Right forelimb (tissue), 1 donor: ENCODE measurements at regions not wholly inside any gene's neighbourhood (a gene's known extent, or its start where the extent isn't known, plus 50 kb on each side); places are given as distances from the start of the nearest gene placed in this dataset.

Experiments
- DNase-seq: peaks from one replicate; pipeline ENCODE4 v3.0.0-alpha.2; 2018

DNA sequence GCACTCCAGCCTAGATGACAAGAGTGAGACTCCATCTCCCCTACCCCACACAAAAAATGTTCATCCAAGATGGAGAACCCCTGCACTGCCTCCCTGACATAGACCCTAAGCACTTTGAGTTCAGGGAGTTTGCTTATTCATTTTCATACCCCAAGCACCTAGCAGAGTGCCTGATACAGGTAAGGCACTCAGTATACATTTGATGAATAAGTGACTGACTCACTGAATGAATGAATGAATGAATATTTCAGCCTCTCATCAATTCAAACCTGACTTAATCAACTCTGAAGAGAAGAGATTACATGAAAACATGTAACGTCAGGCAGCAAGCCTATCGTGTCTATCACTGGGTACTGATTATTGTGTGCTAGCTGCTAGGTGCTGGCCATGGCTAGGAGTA, 121.3 kb upstream of the GADD45A start:
- no peak for DNase-seq

DNA sequence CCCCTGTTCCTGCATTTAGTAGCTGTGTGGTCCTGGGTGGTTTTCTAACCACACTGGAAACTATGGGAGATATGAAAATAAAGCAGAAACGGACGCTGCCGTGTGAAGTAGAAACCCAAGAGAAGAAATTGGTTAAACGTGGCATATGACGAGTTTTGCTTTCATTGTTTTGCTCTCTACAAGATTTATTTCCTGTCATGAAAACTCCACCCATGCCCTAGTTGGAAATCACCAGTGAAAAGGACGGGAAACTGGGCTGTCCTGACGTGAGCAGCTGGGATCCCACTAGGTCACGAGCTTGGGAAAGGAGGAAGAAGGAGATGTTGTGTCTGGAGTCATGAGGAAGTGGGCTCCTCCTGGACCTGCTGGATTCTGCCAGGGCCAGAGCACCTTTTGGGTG, 120.8 kb upstream of the GADD45A start:
- DNase-seq = no peak

DNA sequence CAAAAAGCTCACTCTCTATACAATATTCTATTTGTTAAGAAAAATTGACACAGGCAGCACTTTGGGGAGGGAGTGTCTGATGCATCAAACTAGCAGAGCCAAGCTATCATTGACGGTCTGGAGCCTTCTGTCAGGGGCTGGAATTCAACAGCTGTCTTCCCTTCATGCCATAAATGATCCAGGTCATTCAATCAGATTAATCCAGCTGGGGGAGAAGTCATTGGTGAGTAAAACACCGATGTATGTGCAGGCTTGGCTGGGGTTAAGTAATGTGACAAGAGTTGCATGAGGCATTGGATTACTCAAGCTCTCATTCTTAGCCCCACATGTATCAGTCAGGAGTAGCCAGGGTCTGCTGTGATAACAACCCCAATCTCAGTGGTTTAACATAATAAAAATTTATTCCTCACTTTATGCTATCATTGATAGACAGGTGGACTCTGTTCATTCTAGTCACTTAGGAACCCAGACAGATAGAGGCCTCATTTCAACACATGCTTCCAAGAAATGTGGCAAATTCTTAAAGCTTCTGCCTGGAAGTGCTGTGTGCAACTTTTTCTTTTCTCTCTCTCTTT, 118.1 kb upstream of the GADD45A start:
- DNase-seq = no peak

DNA sequence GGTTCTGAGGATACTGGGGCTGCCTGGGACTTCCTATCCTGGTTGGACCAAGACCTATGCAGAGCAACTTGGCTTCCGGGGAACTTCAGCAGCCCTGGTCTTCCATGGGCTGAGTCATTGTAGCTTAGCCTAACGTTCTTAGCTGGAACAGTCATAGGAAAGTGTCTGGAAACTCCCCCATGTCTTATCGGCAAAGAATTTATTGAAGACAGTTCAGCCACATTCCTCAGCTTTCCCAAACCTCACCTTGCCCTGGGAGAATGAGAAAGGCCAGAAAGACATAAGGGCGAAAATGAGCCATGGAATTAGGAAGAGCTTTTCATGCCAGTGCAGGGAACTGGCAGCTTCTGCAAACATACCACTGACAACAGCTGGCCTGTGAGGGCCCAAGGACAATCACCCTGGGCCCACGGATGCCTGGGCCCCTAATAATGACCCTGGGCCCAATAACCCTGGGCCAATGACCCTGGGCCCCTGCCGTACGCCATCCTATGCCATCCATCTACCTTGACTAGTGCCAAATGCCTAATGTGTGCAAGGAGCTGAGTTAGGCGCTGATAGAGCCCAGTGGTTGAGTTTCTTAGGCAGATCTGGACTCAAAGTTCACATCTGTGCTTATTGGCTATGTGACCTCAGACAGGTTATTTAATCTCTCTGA, 114.4 kb upstream of the GADD45A start:
- no peak for DNase-seq

DNA sequence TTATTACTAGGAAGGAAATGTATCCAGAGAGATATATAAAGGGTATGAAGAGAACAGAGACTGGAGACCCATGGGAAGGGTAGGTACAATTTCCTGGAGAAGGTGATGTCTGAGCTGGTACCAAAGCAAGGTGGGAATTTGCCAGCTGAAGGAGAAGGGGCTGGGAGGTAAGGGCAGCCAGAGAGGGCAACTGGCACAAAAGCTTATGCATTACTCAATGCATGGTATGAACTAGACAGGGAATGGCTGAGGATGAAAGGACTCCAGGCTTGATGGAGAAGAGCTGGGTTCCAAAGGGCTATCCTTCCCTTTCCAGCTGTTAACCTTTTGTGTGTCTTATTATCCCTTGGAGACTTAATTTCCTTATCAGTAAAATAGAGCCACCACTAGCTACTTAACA, 113.6 kb upstream of the GADD45A start:
- no peak for DNase-seq

DNA sequence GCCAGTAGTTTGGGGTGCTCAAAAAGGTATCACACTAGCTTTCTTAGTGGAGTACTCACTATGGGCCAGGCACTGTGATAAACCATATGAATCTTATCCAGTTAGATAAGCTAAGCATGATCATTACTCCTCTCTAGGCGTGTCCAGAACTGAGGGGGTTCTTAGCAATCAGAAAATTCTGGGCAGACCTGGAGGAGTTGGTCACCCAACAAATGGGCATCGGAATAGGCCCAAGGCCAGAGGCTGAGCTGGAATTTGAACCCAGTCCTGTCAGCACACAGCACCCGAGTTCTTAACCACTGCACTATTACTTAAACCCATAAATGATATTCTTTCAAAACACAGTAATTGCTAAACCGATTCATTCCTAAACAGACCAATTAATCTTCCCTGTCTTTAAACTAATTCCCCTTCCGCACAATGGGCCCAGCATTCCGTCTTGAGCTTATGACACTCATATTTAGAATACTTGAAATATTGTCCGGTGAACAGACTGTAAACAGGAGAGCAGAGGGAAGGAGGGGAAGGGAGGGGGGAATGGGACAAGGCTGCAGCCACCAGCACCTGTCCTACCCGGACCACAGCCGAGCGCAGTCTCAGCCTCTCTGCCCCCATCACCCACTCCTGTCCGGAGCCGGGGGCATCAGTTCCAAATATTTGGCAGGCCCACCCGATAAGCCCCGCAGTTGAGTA, 113.0 kb upstream of the GADD45A start:
- no peak for DNase-seq

DNA sequence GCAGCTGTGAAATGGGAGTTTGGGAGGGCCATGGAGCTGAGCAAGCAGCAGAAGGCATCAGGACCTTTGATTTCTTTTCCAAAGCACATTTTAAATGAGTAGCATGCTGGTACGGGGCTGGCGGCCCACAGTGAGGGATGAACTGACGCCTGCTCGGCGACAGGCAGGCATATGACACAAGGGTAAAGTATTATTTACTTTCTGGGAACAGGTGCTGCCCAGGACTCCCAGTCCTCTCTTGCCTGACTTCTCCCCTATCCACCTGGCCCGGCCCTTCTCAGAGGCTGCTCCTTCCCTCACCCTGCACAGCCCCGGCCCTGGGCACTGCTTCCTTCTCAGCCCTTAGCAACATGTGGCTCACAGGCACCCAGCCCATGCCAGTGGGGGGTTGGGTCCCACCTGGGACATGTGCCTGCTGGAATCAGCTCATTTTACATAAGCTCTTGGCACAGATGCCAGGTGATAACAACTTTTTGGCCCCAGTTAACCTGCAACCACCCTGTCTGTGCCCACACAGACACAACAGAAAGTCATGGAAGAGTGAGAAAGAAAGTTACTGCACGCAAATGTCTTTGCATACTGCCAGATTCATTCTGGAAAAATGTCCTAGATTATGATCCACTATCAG, 112.3 kb upstream of the GADD45A start:
- DNase-seq = no peak

DNA sequence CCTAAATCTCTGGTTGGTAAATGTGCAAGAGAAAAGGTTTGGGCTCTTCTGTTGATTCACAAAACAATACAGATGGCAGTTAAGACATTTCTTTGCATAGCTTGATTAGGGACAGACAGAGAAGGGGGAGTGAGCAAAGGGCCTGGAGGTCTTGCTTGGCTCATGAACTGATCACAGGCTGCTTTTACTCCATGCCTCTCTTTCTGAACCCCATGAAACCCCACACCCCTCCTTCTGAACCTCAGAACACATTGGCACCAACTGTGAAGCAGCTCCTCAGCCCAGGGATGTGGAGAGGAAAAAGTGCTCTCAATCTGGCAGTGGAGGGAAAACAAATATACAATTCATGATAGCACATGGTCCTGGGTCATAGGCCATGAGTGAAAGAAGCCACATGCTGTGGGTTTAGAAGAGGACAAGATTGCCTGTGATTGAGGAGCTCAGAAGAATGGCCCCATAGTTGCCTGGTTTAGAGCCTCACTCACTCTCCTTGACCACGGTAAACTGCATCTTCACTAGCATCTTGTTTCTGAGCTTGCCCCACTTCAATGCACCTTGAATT, 111.6 kb upstream of the GADD45A start:
- no peak for DNase-seq

DNA sequence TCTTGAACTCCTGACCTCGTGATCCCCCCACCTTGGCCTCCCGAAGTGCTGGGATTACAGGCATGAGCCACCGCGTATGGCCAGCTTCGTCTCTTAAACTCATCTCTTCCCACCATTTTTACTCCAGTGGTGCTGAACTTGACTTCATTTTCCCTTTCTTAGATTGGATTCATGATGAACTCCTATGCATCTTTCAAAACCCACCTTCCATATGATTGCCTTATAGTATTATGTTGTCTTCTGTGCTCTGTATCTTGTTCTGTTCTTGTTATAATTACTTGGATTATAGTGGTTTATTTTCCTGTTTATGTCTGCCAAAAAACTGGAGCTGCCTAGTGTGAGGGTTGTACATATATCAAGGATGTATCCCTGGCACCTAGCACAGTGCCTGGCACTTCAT, 110.8 kb upstream of the GADD45A start:
- DNase-seq = no peak

DNA sequence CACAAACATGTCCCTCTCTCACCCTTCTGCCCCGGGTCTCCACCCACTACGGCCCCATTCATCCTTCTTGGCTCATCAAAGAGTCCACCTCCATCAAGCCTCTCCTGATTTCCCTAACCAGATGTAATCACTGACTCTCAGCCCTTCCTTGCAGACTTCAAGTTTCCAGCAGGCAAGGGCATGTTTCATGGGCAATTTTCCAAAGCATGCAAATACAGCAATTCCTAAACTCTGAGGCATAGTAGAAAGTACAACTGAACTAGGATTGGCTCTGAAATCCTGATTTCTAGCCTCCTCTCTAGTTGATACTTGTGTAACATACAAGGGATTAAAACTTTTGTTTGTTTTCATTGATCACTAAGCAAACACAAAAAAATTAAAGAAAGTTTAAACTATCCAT, 109.1 kb upstream of the GADD45A start:
- no peak for DNase-seq

DNA sequence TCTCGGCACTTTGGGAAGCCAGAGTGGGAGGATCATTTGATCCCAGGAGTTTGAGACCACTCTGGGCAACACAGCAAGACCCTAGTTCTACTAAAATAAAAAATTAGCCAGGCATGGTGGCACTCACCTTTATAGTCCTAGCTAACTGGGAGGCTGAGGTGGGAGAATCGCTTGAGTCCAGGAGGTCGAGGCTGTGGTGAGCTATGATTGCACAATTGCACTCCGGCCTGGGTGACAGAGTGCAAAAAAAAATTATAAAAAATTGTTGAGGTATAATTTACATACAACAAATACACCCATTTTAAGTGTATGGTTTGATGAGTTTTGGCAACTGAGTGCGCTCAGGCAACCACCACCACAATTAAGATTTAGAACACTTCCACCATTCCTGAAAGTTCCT, 108.5 kb upstream of the GADD45A start:
- DNase-seq = no peak

DNA sequence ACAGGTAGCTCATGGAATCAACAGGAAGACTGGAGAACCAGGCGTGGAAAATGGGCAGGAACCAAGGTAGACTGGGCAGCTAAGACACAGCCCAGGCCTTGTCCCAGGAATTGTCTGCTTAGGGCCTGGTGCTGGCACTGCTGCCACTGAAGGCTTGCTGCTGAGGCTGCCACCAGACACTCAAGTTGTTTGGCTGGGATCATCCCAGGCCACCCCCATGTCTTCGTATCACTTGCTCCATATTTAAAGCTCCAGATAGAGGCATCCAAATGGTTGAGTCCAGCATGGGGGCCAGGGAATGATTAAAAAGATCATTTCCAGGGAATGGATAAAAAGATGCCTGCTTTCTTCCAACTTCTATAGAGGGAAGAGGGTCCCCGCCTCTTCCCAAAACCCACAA, 107.4 kb upstream of the GADD45A start:
- no peak for DNase-seq

DNA sequence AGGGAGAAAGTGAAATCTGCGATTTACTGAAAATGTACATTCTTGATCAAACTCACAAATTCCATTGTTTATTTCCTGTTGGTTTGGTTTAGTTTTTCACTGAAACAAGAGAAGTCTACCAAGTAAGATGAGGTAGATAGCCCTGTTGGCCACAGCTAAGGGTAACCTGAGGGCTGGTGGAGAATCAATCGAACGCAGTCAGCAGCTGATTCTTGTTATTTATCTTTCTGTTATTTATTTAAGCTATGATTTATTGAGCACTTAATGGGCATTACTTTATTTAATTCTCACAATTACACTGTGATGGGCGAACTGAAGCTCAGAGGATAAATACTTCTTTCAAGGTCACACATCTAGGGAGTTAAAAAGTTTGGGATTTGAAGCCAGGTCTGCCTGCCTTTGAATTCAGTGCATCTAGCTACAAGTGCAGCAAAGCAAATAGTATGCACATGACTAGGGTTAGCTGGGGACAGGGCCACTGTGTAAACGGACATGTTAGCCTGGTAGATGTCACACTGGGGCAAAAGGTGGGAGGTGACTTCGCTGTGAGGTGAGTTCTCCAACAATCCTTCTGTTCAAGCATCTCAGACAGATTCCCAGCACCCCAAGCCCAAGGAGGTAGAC, 106.5 kb upstream of the GADD45A start:
- DNase-seq = no peak

DNA sequence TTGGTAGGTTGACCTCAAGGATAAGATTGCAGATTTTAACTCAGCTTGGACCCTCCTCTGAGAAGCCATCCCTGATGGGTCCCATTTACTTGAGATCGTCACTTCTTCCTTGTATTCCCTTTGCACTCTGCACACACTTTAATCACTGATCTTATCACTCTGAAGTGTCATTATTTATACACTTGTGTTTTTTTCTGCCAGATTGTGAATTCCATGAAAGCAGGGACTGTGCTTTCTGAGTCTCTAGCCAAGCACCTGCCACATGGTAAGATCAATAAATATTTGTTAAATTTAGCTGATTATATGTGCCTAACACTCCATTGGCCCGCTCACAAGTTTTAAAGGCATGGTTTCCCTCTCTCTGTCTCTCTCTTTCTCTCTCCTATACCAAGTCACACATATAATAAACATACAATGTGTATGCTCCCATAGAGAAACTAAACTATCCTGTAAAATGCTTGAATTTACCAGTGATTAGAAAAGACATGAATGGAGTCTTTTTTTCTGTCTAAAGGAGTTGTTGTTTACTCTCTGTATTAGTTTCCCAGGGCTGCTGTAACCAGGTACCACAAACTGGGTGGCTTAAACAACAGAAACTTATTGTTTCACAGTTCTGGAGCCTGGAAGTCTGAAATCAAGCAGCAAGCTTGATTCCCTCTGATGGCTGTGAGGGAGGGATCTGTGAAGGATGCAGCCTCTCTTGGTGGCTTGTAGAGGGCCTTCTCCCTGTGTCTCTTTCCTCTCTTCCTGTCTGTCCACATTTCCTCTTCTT, 105.2 kb upstream of the GADD45A start:
- no peak for DNase-seq

DNA sequence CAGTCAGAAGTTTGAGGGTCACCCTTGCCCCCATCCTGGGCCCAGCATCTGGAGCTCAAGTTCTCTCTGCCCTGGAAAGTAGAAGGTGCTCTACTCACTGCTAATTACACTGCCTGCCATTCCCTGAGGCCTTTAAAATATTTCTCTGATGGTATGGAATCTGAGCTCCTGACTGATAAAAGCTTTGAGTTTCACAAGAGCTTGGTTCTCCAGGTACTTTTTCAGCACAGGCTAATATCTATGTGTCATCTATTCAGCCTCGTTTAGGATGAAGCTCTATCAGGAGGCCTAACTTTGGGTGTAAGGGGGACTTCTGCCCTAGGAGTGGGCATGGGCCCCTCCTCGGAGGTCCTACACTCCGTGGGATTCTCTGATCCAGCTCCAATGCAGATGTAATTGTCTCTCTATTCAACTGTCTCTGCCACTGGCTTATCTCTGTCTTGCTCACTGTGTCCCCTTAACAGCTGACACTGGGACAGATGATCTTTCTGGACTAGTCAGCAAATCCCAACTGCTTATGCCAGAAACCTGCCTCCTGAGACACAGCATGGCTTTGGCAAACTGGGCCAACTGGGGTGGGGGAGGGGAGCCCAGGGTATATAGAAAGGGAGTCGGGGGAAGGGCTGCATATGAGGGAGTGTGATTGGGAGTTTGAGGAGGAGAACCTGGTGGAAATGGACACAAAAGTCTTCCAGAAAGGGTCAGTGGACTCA, 104.2 kb upstream of the GADD45A start:
- DNase-seq = no peak

DNA sequence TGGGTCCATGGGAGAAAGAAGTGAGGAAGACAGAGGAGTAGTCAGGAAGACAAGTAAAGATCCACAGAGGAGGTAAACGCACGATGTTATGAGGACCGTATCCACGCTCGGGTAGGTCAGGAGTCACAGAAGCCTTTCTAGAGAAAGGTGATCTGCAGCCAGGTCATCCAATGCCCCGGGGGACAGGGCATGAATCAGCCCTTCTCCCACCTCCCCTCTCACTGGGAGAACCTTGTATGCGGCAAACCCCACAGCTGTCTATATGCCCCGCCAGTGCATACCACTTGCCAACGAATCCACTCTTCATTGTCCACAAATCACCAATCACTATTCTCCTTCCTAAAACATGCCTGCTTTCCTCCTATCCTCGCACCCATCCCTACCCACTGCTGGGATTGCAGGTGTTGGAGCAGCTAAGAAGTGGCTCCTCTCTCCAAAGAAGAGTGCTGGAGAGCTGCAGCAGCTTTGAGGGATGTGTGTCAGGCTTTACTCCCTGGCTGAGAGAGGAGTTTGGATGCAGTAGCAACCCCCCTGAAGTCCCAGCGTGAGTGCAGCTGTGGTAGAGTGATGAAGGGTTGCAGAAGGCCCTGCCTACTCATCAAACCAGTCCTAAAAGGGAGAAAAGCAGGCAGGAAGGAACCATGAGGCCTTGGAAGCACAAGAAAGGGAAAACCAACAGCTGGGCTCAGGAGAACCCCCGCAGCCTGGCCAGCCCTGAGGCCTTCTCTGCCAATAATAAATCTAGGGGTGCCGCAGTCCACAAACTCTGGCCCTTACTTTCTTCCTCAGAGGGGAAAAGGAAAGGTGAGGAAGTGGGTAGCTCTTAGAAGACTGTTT, 102.2 kb upstream of the GADD45A start:
- peak; percentile 45 for DNase-seq

DNA sequence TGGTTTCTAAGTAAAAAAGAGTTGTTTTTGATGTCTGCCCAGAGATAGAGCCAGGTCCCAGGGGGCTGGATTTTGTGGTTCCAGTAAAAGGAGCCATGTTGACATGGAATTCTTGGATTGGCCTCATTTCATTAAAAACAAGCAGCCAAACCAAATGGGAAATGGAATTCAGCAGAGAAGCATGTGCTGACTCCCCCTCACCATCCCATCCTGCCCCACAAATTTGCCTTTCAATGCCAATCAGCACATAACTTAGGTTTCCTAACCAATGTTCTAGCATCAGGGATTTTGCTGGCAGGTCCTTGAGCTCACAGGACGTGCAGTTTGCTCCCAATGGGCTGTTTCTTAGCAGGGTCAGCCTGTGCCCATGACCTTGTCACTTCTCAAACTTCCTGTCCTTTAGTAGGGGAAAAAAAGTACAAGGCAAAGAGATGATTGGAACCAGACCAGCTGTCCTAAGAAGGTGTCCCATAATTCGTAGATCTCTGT, 101.5 kb upstream of the GADD45A start:
- DNase-seq = peak; percentile 50

DNA sequence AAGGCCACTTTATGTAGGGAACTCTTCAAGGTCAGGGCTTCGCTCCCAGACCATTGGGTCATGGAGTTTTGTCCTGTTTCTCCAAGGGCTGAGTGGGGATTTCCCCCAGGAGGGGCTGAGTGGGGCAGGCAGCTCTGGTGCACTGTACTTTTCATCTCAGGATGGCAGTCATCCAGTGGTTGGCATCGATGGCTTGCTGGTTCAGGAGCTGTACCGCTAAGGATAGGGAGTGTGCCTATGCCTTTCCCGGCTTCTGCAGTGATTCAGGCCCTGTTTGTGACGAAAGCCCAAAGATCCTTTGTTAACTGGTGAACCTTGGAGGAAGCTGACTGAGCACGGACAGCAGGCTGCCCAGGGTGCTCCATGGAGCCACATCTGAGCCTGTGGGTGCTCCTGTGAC, 100.1 kb upstream of the GADD45A start:
- DNase-seq = no peak

DNA sequence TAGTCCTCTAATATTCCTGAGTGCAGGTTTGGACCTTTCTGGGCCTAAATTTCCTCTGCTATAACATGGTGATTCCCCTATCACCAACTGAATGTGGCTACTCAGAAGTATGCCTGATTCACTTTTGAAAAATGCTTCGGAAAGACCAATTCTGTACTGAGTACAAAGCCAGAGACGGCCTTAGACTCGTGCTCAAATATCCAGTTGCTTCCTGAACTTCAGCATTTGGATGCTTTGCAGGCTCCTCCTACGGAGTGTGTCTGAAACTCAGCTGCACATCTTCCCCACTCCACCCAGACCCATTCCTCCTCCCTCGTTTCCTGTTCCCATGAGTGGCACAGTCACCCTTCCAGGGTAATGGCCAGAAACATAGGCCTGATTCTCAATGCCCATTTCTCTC, 98.4 kb upstream of the GADD45A start:
- DNase-seq = no peak

DNA sequence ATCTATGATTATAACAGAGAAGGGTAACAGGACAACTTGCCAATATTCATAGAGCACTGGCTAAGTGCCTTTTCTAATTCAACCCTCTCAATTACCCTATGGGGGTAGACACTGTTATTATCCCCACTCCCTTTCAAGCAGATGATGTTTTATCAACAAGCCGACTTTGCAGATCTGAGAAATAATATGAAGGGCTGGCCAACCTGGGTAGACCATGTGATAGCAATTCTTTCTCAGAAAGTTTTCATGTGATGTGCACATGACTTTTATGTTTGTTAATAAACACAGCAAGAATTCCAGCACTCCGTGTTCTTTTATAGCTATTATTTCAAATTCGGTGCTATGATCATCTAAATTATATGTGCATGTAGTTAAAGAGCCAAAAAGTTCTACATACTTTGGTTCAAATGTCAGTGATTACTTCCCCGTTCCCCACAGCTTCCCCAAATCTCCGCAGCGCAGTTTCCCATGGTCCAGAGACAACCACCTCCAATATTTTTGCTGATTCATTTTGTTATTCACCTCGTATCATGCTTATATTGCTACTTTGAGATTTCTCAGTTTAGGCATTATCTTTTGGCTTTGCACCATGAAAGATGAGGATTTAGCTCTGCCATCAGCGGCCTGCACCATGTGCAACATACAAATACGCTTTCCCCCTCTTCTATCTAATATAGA, 96.7 kb upstream of the GADD45A start:
- no peak for DNase-seq
